Left kidney (tissue), 1 donor: ENCODE measurements at regions not wholly inside any gene's neighbourhood (a gene's known extent, or its start where the extent isn't known, plus 50 kb on each side); places are given as distances from the start of the nearest gene placed in this dataset.
"Not testable (repeated sequence)": the region's sequence is repeated elsewhere in the genome, so short reads cannot be mapped to it uniquely, and the experiment has no call there.

Source experiments
- DNase-seq: peaks from one replicate; pipeline ENCODE4 v3.0.0-alpha.2; 2013

- DNase-seq: no peak
Observed at GRCh38 chr6:115220551-115221159, 840.0 kb downstream of the FRK start.

- DNase-seq: no peak
Observed at GRCh38 chr6:115219645-115220044, 841.0 kb downstream of the FRK start.

- DNase-seq: no peak
Observed at GRCh38 chr6:115216835-115217234, 843.9 kb downstream of the FRK start.

GRCh38 chr6:115214283-115214682 is 846.4 kb downstream of the FRK start:
- no peak for DNase-seq

- DNase-seq: no peak
Observed at GRCh38 chr6:115203381-115203780, 857.3 kb downstream of the FRK start.

- no peak for DNase-seq
Observed at GRCh38 chr6:115194981-115195638, 852.3 kb upstream of the HS3ST5 start.

GRCh38 chr6:115191989-115192388 is 849.2 kb upstream of the HS3ST5 start:
- no peak for DNase-seq

- DNase-seq: no peak
Observed at GRCh38 chr6:115190534-115190933, 847.7 kb upstream of the HS3ST5 start.

- not testable (repeated sequence) for DNase-seq
Observed at GRCh38 chr6:115175456-115175855, 832.6 kb upstream of the HS3ST5 start.

- DNase-seq: not testable (repeated sequence)
Observed at GRCh38 chr6:115165912-115166311, 823.1 kb upstream of the HS3ST5 start.

GRCh38 chr6:115159733-115160132 is 816.9 kb upstream of the HS3ST5 start:
- DNase-seq: no peak

- no peak for DNase-seq
Observed at GRCh38 chr6:115137910-115138309, 795.1 kb upstream of the HS3ST5 start.

GRCh38 chr6:115133790-115134189 is 791.0 kb upstream of the HS3ST5 start:
- DNase-seq: no peak

GRCh38 chr6:115131709-115132490 is 789.1 kb upstream of the HS3ST5 start:
- DNase-seq: no peak

GRCh38 chr6:115121513-115121912 is 778.7 kb upstream of the HS3ST5 start:
- DNase-seq: not testable (repeated sequence)

- DNase-seq: no peak
Observed at GRCh38 chr6:115120391-115120790, 777.6 kb upstream of the HS3ST5 start.

GRCh38 chr6:115091461-115091860 is 748.6 kb upstream of the HS3ST5 start:
- DNase-seq: no peak

GRCh38 chr6:115078555-115078954 is 735.7 kb upstream of the HS3ST5 start:
- no peak for DNase-seq

- DNase-seq: no peak
Observed at GRCh38 chr6:115071962-115072361, 729.1 kb upstream of the HS3ST5 start.

GRCh38 chr6:115067690-115068447 is 725.0 kb upstream of the HS3ST5 start:
- DNase-seq: no peak

- no peak for DNase-seq
Observed at GRCh38 chr6:115064680-115065079, 721.9 kb upstream of the HS3ST5 start.

- DNase-seq: no peak
Observed at GRCh38 chr6:115060581-115060980, 717.8 kb upstream of the HS3ST5 start.
